ENCODE measurements at regions not wholly inside any gene's neighbourhood (a gene's known extent, or its start where the extent isn't known, plus 50 kb on each side); places are given as distances from the start of the nearest gene placed in this dataset.
"Not testable (repeated sequence)": the region's sequence is repeated elsewhere in the genome, so short reads cannot be mapped to it uniquely, and the experiment has no call there.

DNA sequence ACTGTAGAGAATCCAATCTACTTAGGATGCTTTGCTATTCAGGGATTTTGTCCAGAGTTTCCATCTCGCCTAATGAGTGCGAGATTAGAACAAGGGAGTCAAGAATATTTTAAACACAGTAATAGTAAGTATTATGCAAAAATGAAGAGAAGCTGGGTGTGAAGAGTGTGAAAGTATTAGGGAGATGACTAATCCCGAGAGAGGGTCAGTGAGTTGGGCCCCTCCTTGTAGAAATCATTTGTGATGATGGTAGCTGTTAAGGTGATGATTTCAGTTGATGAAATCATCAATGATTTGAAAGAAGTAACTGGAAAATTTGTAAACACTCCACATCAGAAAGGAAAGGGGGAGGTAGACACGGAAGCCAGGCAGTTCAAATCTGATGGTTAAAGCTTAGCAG lies 478.9 kb upstream of the MGAT4C start:
- no peak for ATAC-seq
- DNase-seq: no peak
- H3K27ac Mint-ChIP-seq: no peak overlapping the region
- no peaks in the 10 kb centered on the region for H3K4me1 Mint-ChIP-seq
- peaks cover 0 to 11% of the 10 kb centered on the region in 2 donors for H3K9me3 Mint-ChIP-seq
- H3K27me3 Mint-ChIP-seq: no peaks in the 10 kb centered on the region
- H3K4me3 Mint-ChIP-seq: no peak overlapping the region

DNA sequence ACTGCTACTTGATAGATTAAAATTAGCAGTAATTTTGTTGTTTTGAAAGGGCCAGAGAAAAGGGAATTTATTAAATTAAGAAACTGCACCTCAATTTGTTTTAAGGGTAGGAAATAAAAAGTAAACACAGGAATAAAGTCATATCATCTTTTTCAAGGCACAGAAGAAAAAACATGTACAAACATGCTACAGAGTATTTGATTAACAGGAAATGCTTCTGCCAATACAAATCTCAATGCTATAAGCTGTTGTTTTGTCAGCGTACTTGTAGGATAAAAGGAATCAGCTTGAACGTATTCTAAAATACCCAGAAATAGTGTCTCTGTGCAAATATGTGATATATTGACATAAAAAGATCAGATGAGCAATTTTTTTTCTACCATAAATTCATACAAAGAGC lies 474.0 kb upstream of the MGAT4C start:
- no peaks in the 10 kb centered on the region for H3K4me1 Mint-ChIP-seq
- no peak for DNase-seq
- H3K4me3 Mint-ChIP-seq: no peak overlapping the region
- peaks cover 0 to 6% of the 10 kb centered on the region in 2 donors for H3K9me3 Mint-ChIP-seq
- ATAC-seq: no peak
- no peak overlapping the region for H3K27ac Mint-ChIP-seq
- H3K27me3 Mint-ChIP-seq: no peaks in the 10 kb centered on the region

DNA sequence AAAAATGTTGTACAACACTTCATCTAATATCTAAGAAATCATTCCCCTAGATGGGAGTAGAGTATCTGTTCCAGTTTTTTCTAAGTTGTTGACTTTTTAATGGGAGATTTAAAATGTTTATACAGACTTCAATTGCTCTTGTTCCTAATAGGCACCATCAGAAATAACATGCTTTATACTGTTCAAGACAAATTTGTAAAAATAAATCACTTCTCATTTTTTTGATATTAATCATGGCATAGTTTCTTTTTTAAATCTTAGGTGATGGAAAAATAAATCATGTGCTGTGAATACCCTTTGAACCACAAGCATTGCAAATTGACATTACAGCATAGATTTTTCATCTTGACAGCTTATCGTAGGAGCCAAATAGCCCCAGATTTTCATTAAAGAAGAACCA lies 473.5 kb upstream of the MGAT4C start:
- ATAC-seq (no peak), DNase-seq (no peak)
- no peak overlapping the region for H3K27ac Mint-ChIP-seq
- no peaks in the 10 kb centered on the region for H3K4me1 Mint-ChIP-seq
- H3K4me3 Mint-ChIP-seq: no peak overlapping the region
- H3K27me3 Mint-ChIP-seq: no peaks in the 10 kb centered on the region
- H3K9me3 Mint-ChIP-seq: peaks cover 0 to 6% of the 10 kb centered on the region in 2 donors

DNA sequence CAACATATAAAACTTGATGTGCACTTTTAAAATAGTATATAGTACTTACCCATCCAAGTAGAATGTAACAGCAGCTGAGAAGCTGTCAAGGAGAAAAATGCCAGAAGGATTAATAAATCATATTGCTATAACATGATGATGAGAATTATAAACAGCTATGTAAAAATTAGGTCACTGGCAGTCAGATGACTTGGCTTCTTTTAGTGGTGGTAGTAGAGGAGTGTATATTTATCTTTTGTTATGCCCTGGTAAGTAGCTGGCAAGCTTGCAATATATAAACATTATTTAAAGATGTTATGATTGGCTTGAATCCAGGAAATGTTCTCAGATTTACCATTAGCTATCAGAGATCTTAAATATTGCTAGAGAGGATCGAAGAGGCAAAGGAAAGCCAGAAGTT lies 471.0 kb upstream of the MGAT4C start:
- Mint-ChIP-seq H3K27me3 (no peaks in the 10 kb centered on the region), H3K9me3 (no peaks in the 10 kb centered on the region), H3K4me3 (no peak overlapping the region), H3K4me1 (no peaks in the 10 kb centered on the region), H3K27ac (no peak overlapping the region)
- DNase-seq: no peak
- no peak for ATAC-seq

DNA sequence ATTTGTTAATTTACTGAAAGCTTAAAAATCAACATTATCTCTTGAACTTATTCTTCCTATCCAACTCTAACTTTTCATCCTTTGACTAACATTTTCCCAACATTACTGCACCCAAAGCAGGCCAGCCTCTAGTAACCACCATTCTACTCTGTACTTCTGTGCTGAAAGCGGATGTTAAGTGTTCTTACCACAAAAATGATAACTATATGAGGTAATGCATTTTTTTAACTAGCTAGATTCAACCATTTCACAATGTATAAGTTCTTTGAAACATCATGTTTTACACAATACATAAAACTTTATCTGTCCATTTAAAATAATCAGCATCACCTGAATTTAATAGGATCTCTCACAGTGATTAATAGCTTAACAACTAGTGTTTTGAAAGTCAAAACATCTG lies 468.5 kb upstream of the MGAT4C start:
- DNase-seq: no peak
- H3K27me3 Mint-ChIP-seq: no peaks in the 10 kb centered on the region
- H3K27ac Mint-ChIP-seq: no peak overlapping the region
- ATAC-seq: no peak
- peaks cover 0 to 6% of the 10 kb centered on the region in 2 donors for H3K9me3 Mint-ChIP-seq
- no peak overlapping the region for H3K4me3 Mint-ChIP-seq
- no peaks in the 10 kb centered on the region for H3K4me1 Mint-ChIP-seq

DNA sequence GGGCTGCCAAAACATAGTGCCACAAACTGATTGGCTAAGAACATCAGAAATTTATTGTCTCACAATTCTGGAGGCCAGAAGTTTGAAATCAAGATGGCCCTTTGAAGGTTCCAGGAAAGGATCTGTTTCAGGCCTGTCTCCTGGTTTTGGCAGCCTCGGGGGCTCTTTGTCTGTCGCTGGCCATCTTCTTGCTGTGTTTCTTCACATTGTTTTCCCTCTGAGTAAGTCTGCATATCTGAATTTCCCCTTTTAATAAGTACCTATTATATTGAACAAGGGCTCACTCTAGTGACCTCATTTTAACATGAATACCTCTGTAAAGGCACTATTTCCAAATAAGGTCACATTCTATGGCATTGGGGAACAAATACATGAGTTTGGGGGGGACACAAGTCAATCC lies 467.1 kb upstream of the MGAT4C start:
- DNase-seq (no peak), ATAC-seq (no peak)
- Mint-ChIP-seq H3K9me3 (peaks cover 0 to 6% of the 10 kb centered on the region in 2 donors), H3K4me3 (no peak overlapping the region), H3K4me1 (no peaks in the 10 kb centered on the region), H3K27me3 (no peaks in the 10 kb centered on the region), H3K27ac (no peak overlapping the region)

DNA sequence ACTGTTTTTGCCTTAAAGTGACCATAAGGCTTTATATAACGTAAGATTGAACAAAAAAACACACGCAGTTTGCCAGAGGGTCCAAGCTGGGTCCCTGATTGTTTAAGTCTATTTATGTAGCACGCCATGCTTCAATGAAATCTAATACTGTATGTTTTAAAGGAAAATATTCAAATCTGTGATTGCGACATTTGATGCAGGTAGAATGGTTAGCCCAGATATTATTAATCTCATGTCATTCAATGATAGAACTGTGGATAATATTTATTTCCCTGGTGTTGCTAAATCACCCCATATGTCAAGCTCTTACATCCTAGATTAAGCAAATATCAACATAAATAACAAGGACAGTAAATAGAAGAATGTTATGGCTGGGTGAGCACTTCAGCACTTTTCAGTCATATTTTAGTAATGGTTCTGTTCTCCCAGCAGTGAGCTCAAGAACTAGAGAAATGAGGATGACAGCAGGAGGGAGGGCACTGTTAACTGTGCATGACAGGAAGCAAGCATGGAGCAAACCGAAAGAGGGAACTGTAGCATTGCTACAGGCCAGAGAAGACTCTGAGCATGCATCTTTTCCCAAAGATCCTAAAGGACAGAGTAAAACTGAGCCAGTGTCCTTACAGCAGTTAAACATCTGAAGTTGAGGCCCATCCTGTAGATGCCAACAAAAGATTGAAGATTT lies 465.7 kb upstream of the MGAT4C start:
- no peak overlapping the region for H3K27ac Mint-ChIP-seq
- no peaks in the 10 kb centered on the region for H3K27me3 Mint-ChIP-seq
- H3K4me3 Mint-ChIP-seq: no peak overlapping the region
- DNase-seq (no peak), ATAC-seq (no peak)
- H3K9me3 Mint-ChIP-seq: peaks cover 0 to 6% of the 10 kb centered on the region in 2 donors
- no peaks in the 10 kb centered on the region for H3K4me1 Mint-ChIP-seq

DNA sequence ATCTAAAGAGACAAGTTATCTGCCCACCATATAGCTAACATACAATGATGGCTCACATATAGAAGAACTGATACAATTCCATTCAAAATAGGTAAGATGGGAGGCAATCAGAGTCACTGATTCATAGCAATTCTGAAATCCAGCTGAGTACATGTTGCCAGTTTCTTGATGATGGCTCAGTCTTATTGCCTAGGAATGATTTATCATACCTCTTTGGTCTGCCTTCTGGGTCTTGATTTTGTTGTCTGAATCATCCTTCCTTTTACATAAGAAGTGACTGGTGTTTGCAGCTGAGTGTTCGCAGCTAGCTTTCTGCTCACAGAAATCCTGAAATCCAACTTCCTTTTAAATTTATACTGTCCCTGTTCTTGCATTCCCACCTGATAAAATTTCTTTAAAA lies 463.2 kb upstream of the MGAT4C start:
- Mint-ChIP-seq H3K4me1 (no peaks in the 10 kb centered on the region), H3K9me3 (peaks cover 0 to 6% of the 10 kb centered on the region in 2 donors), H3K4me3 (no peak overlapping the region), H3K27me3 (no peaks in the 10 kb centered on the region), H3K27ac (no peak overlapping the region)
- no peak for ATAC-seq
- no peak for DNase-seq

DNA sequence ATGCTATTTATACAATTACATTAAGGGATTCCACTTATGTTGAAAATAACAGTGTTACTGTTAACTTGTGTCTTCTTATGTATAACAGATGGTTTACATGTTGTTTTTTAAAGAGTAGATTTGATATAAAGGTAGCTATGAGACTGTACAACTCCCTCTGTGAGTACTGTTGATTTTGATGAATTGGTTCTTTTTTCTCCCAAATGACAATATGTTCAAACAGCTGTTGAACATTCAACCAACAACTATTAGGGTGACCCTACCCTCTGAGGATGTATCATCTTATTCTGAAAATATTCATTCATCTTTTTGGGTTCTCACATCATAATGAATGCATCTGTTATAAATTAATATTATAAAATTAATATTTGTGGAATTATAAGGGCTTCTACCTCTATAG lies 456.9 kb upstream of the MGAT4C start:
- Mint-ChIP-seq H3K4me3 (no peak overlapping the region), H3K27ac (no peak overlapping the region), H3K4me1 (no peaks in the 10 kb centered on the region), H3K27me3 (no peaks in the 10 kb centered on the region), H3K9me3 (peaks cover 5 to 6% of the 10 kb centered on the region in 2 donors)
- ATAC-seq: no peak
- DNase-seq: no peak

DNA sequence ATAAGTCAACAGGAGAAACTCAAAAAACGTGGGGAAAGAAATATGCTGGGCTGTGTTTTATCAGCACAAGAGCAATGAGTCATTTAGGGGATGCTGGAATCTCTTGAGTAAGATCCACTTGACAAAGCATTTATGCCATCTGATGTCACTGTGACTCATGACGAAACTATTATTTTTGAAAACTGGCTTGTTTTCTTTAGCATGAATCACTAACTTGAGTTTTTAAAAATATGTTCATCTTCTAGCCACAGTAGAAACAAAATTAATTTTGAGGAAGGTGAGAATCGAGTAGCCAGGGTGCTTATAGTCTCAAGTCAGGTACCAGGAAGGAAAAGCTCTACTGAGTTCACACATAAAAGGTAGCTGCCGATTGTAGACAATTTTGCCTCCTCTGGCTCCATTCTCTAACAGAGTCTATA lies 456.2 kb upstream of the MGAT4C start:
- DNase-seq: no peak
- Mint-ChIP-seq H3K4me1 (no peaks in the 10 kb centered on the region), H3K4me3 (no peak overlapping the region), H3K27ac (no peak overlapping the region), H3K27me3 (no peaks in the 10 kb centered on the region), H3K9me3 (peaks cover 6% of the 10 kb centered on the region in 2 donors)
- no peak for ATAC-seq

DNA sequence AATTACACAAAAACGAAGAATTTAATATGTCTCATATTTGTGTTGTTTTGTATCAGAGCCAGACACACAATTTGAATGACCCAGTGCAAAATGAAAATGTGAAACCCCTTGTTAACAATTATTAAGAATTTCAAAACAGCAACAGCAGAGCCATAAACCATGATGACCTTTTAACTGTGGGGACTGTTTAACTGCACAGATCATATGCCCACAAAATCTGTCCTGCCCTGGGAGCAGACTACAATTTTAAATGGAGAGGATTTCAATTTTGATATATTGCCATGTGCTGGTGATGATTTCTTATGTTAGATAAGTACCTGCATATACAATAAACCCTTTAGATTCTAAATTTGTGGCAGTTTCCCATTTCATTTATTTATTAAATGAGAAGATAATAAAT lies 455.5 kb upstream of the MGAT4C start:
- no peak overlapping the region for H3K4me3 Mint-ChIP-seq
- H3K27me3 Mint-ChIP-seq: no peaks in the 10 kb centered on the region
- DNase-seq (no peak), ATAC-seq (no peak)
- no peak overlapping the region for H3K27ac Mint-ChIP-seq
- H3K4me1 Mint-ChIP-seq: no peaks in the 10 kb centered on the region
- H3K9me3 Mint-ChIP-seq: peaks cover 11 to 13% of the 10 kb centered on the region in 2 donors

DNA sequence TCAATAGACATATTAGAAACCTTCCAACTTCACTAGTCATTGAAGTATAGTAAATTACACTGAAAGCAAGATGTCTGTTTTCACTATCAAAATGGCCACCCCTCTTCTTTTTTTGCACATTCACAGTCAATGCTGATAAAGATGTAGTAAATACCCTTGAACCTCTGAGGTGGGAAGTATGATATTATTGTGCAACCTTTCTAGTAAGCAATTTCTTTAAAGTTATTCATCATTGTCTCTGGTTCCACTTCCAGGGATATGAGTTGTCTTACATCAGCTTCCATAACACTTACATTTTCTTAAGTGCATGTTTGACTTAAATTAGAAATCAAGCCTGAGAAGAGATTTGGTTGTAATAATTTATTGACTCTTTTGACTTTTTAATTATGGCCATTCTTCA lies 453.9 kb upstream of the MGAT4C start:
- Mint-ChIP-seq H3K4me3 (no peak overlapping the region), H3K27me3 (no peaks in the 10 kb centered on the region), H3K4me1 (no peaks in the 10 kb centered on the region), H3K9me3 (peaks cover 15 to 17% of the 10 kb centered on the region in 2 donors), H3K27ac (no peak overlapping the region)
- ATAC-seq (no peak), DNase-seq (no peak)

DNA sequence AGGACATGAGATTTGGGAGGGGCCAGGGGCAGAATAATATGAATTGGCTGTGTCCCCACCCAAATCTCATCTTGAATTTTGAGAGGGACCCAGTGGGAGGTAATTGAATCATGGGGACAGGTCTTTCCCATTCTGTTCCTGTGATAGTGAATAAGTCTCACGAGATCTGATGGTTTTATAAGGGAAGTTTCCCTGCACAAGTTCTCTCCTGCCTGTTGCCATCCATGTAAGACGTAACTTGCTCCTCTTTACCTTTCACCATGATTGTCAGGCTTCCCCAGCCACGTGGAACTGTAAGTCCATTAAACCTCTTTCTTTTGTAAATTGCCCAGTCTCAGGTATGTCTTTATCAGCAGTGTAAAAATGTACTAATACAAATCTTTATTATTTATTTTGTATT lies 452.8 kb upstream of the MGAT4C start:
- not testable (repeated sequence) for H3K4me1 Mint-ChIP-seq, ATAC-seq, H3K27ac Mint-ChIP-seq, H3K27me3 Mint-ChIP-seq, DNase-seq, H3K4me3 Mint-ChIP-seq
- peaks cover 15 to 17% of the 10 kb centered on the region in 2 donors for H3K9me3 Mint-ChIP-seq

DNA sequence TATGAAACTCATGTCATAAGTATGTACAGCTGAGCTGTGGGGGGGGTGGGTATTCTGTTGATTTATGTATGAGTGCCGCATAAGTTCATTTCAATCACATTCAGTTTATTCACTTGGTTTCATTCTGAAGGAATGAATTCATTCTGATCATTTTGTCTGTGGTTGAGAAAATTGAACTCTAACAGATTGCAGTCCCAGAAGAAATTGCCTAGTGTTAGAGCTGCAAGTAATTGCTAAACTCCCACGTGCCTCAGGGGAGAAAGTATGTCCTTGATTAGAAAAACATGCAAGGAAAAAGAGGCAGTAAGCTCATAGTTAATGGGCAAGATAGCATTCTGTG lies 442.4 kb upstream of the MGAT4C start:
- Mint-ChIP-seq H3K9me3 (no peaks in the 10 kb centered on the region), H3K4me1 (no peaks in the 10 kb centered on the region), H3K4me3 (no peak overlapping the region), H3K27ac (no peak overlapping the region), H3K27me3 (no peaks in the 10 kb centered on the region)
- DNase-seq (no peak), ATAC-seq (no peak)

DNA sequence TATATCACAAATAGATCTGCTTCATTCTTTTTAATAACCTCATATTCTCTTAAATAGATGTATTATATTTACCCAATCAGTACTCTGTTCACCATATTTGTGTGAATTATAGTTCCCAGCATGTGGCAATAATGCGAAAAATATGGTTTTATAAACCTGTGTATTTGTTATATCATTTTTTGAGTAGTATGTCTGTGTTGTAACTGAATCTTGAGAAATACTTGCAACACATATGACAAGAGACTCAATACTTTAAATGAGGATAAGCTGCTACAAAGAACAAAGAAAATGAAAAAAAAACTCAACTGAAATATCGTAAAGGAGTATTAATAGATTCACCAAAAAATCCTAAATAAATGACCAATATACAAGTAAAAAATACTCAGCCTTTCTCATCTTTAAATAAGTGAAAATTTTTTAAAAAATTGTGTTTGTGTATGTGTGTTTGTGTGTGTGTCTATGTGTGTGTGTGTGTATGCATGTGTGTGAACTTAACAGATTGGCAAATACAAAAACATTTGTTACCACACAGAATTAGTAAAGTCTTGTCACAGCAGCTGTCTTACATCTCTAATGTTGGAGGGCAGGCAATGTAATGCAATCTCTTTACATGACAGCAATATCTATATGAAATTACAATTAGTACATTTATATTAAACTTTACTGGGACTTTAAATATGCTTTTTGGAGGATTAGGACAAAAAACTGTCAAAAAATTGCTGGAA lies 441.9 kb upstream of the MGAT4C start:
- H3K27ac Mint-ChIP-seq: no peak overlapping the region
- DNase-seq (no peak), ATAC-seq (no peak)
- no peak overlapping the region for H3K4me3 Mint-ChIP-seq
- no peaks in the 10 kb centered on the region for H3K27me3 Mint-ChIP-seq
- no peaks in the 10 kb centered on the region for H3K4me1 Mint-ChIP-seq
- H3K9me3 Mint-ChIP-seq: no peaks in the 10 kb centered on the region

DNA sequence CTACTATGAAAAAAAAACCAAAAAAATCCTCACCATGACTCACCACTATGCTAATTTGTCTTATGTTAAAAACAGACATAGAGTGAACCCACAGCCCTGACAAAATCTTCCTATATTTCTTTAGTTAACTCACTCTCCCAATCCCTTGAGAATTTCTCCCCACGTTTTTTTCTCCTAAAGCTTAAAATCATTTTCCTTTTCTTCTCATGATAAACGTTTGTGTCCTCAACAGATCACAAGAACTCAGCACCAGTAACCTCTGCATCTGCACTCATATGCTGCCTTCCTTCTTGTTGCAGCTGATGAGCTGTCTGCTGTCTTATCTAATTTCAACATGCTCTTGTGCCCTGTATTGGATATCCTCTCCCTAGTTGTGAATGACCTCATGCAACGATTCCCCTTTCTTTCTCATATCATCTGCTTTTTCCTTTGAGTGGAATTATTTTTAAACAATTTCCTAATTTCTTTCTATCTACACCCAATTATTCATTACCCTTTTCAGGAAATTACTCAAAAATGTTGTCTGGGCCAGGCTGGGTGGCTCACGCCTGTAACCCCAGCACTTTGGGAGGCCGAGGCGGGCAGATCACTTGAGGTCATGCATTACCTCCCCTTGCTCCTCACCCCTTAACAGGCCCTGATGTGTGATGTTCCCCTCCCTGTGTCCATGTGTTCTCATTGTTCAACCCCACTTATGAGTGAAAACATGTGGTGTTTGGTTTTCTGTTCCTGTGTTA lies 427.5 kb upstream of the MGAT4C start:
- Mint-ChIP-seq H3K27ac (no peak overlapping the region), H3K9me3 (peaks cover 20% of the 10 kb centered on the region in 2 donors), H3K4me3 (no peak overlapping the region), H3K4me1 (no peaks in the 10 kb centered on the region), H3K27me3 (no peaks in the 10 kb centered on the region)
- DNase-seq: no peak
- no peak for ATAC-seq
